ENCODE measurements at regions not wholly inside any gene's neighbourhood (a gene's known extent, or its start where the extent isn't known, plus 50 kb on each side); places are given as distances from the start of the nearest gene placed in this dataset.

GRCh38 chr19:31515931-31516330 is 166.7 kb upstream of the TSHZ3 start:
- Histone ChIP-seq H3K27ac (replicated peaks; ENCODE audit: low read length) (no peak overlapping the region), H3K79me1 (ENCODE audit: low read depth, low read length) (no peaks in the 10 kb centered on the region)

GRCh38 chr19:31516756-31517155 is 167.5 kb upstream of the TSHZ3 start:
- Histone ChIP-seq H4K91ac (ENCODE audit: low read depth, low read length, poor library complexity) (no peak overlapping the region), H3K27me3 (ENCODE audit: control insufficient read depth in 3 of 3, insufficient read depth in 3 of 3, low read depth in 1 of 3, low read length in 3 of 3) (no peaks in the 10 kb centered on the region), H3K14ac (ENCODE audit: low read length) (no peak overlapping the region), H2BK12ac (ENCODE audit: low read length) (no peak overlapping the region), H4K8ac (ENCODE audit: low read depth, low read length) (no peak overlapping the region), H3K36me3 (replicated peaks in 1 of 2; ENCODE audit: control insufficient read depth in 2 of 2, insufficient read depth in 2 of 2, low read length in 2 of 2) (no peaks in the 10 kb centered on the region), H3K9me3 (replicated peaks in 1 of 2; ENCODE audit: control insufficient read depth in 2 of 2, insufficient read depth in 1 of 2, low read depth in 1 of 2, low read length in 2 of 2) (no peaks in the 10 kb centered on the region), H2AK5ac (ENCODE audit: low read depth, low read length) (no peak overlapping the region), H3K4me2 (ENCODE audit: insufficient read depth, low read length, poor library complexity, severe bottlenecking) (no peak overlapping the region), H3K27ac (replicated peaks; ENCODE audit: low read length) (no peak overlapping the region), H3K79me1 (ENCODE audit: low read depth, low read length) (no peaks in the 10 kb centered on the region), H2BK5ac (ENCODE audit: low read length) (no peak overlapping the region), H3K4ac (ENCODE audit: low read length) (no peak overlapping the region), H3K23ac (ENCODE audit: low read depth, low read length, poor library complexity) (no peak overlapping the region), H3K18ac (ENCODE audit: low read length) (no peak overlapping the region), H2BK120ac (ENCODE audit: low read depth, low read length) (no peak overlapping the region), H3K9ac (ENCODE audit: low read depth, low read length, poor library complexity) (no peak overlapping the region), H2AFZ (ENCODE audit: low read length) (no peak overlapping the region), H3K4me1 (ENCODE audit: control insufficient read depth in 2 of 2, insufficient read depth in 1 of 2, low read depth in 1 of 2, low read length in 2 of 2) (no peaks in the 10 kb centered on the region), H2BK15ac (ENCODE audit: low read length) (no peak overlapping the region), H3K4me3 (ENCODE audit: low read length in 2 of 2) (no peak overlapping the region)
- DNase-seq (ENCODE audit: low spot score): no peak
- no CpG with 5 or more reads among the region's 9 CpGs for WGBS, 2 donors (ENCODE audit: extremely low coverage in 2 of 2, insufficient read length in 2 of 2, insufficient replicate concordance in 1 of 2)

More at GRCh38 chr19:31515931-31516330, 166.7 kb upstream of the TSHZ3 start:
- H3K9me3 ChIP-seq (replicated peaks in 1 of 2; ENCODE audit: control insufficient read depth in 2 of 2, insufficient read depth in 1 of 2, low read depth in 1 of 2, low read length in 2 of 2): no peaks in the 10 kb centered on the region
- H2BK120ac ChIP-seq (ENCODE audit: low read depth, low read length): no peak overlapping the region
- no peaks in the 10 kb centered on the region for H3K4me1 ChIP-seq (ENCODE audit: control insufficient read depth in 2 of 2, insufficient read depth in 1 of 2, low read depth in 1 of 2, low read length in 2 of 2)
- no peak overlapping the region for H4K91ac ChIP-seq (ENCODE audit: low read depth, low read length, poor library complexity)
- no peak for DNase-seq (ENCODE audit: low spot score)
- H3K4me2 ChIP-seq (ENCODE audit: insufficient read depth, low read length, poor library complexity, severe bottlenecking): no peak overlapping the region
- no peak overlapping the region for H2AFZ ChIP-seq (ENCODE audit: low read length)
- no peak overlapping the region for H3K4me3 ChIP-seq (ENCODE audit: low read length in 2 of 2)
- H3K23ac ChIP-seq (ENCODE audit: low read depth, low read length, poor library complexity): no peak overlapping the region
- H4K8ac ChIP-seq (ENCODE audit: low read depth, low read length): no peak overlapping the region
- H3K14ac ChIP-seq (ENCODE audit: low read length): no peak overlapping the region
- no peak overlapping the region for H2BK15ac ChIP-seq (ENCODE audit: low read length)
- no peaks in the 10 kb centered on the region for H3K36me3 ChIP-seq (replicated peaks in 1 of 2; ENCODE audit: control insufficient read depth in 2 of 2, insufficient read depth in 2 of 2, low read length in 2 of 2)
- no peak overlapping the region for H3K4ac ChIP-seq (ENCODE audit: low read length)
- no CpG with 5 or more reads among the region's 18 CpGs for WGBS, 2 donors (ENCODE audit: extremely low coverage in 2 of 2, insufficient read length in 2 of 2, insufficient replicate concordance in 1 of 2)
- no peak overlapping the region for H2BK12ac ChIP-seq (ENCODE audit: low read length)
- H3K9ac ChIP-seq (ENCODE audit: low read depth, low read length, poor library complexity): no peak overlapping the region
- no peaks in the 10 kb centered on the region for H3K27me3 ChIP-seq (ENCODE audit: control insufficient read depth in 3 of 3, insufficient read depth in 3 of 3, low read depth in 1 of 3, low read length in 3 of 3)
- no peak overlapping the region for H2AK5ac ChIP-seq (ENCODE audit: low read depth, low read length)
- no peak overlapping the region for H3K18ac ChIP-seq (ENCODE audit: low read length)
- no peak overlapping the region for H2BK5ac ChIP-seq (ENCODE audit: low read length)

- no peak overlapping the region for H2BK120ac ChIP-seq (ENCODE audit: low read depth, low read length)
- no peak for DNase-seq (ENCODE audit: low spot score)
- H3K18ac ChIP-seq (ENCODE audit: low read length): no peak overlapping the region
- H2AFZ ChIP-seq (ENCODE audit: low read length): no peak overlapping the region
- H3K27ac ChIP-seq (replicated peaks; ENCODE audit: low read length): no peak overlapping the region
- H2AK5ac ChIP-seq (ENCODE audit: low read depth, low read length): no peak overlapping the region
- H3K4me3 ChIP-seq (ENCODE audit: low read length in 2 of 2): no peak overlapping the region
- H3K9me3 ChIP-seq (replicated peaks in 1 of 2; ENCODE audit: control insufficient read depth in 2 of 2, insufficient read depth in 1 of 2, low read depth in 1 of 2, low read length in 2 of 2): no peaks in the 10 kb centered on the region
- H3K4me2 ChIP-seq (ENCODE audit: insufficient read depth, low read length, poor library complexity, severe bottlenecking): no peak overlapping the region
- no CpG with 5 or more reads among the region's 33 CpGs for WGBS, 2 donors (ENCODE audit: extremely low coverage in 2 of 2, insufficient read length in 2 of 2, insufficient replicate concordance in 1 of 2)
- H3K27me3 ChIP-seq (ENCODE audit: control insufficient read depth in 3 of 3, insufficient read depth in 3 of 3, low read depth in 1 of 3, low read length in 3 of 3): no peaks in the 10 kb centered on the region
- H3K9ac ChIP-seq (ENCODE audit: low read depth, low read length, poor library complexity): no peak overlapping the region
- no peaks in the 10 kb centered on the region for H3K79me1 ChIP-seq (ENCODE audit: low read depth, low read length)
- H3K23ac ChIP-seq (ENCODE audit: low read depth, low read length, poor library complexity): no peak overlapping the region
- H2BK5ac ChIP-seq (ENCODE audit: low read length): no peak overlapping the region
- no peak overlapping the region for H3K4ac ChIP-seq (ENCODE audit: low read length)
- no peak overlapping the region for H2BK12ac ChIP-seq (ENCODE audit: low read length)
- no peaks in the 10 kb centered on the region for H3K36me3 ChIP-seq (replicated peaks in 1 of 2; ENCODE audit: control insufficient read depth in 2 of 2, insufficient read depth in 2 of 2, low read length in 2 of 2)
- no peak overlapping the region for H4K8ac ChIP-seq (ENCODE audit: low read depth, low read length)
- no peak overlapping the region for H3K14ac ChIP-seq (ENCODE audit: low read length)
- H4K91ac ChIP-seq (ENCODE audit: low read depth, low read length, poor library complexity): no peak overlapping the region
- H3K4me1 ChIP-seq (ENCODE audit: control insufficient read depth in 2 of 2, insufficient read depth in 1 of 2, low read depth in 1 of 2, low read length in 2 of 2): no peaks in the 10 kb centered on the region
- H2BK15ac ChIP-seq (ENCODE audit: low read length): no peak overlapping the region
Observed at GRCh38 chr19:31517224-31518180, 168.3 kb upstream of the TSHZ3 start.

GRCh38 chr19:31518216-31519020 is 169.2 kb upstream of the TSHZ3 start:
- H3K4me2 ChIP-seq (ENCODE audit: insufficient read depth, low read length, poor library complexity, severe bottlenecking): no peak overlapping the region
- no peak overlapping the region for H3K9ac ChIP-seq (ENCODE audit: low read depth, low read length, poor library complexity)
- H2AK5ac ChIP-seq (ENCODE audit: low read depth, low read length): no peak overlapping the region
- H2BK15ac ChIP-seq (ENCODE audit: low read length): no peak overlapping the region
- no peaks in the 10 kb centered on the region for H3K27me3 ChIP-seq (ENCODE audit: control insufficient read depth in 3 of 3, insufficient read depth in 3 of 3, low read depth in 1 of 3, low read length in 3 of 3)
- no peak overlapping the region for H3K18ac ChIP-seq (ENCODE audit: low read length)
- no peak overlapping the region for H3K23ac ChIP-seq (ENCODE audit: low read depth, low read length, poor library complexity)
- DNase-seq (ENCODE audit: low spot score): no peak
- no peaks in the 10 kb centered on the region for H3K4me1 ChIP-seq (ENCODE audit: control insufficient read depth in 2 of 2, insufficient read depth in 1 of 2, low read depth in 1 of 2, low read length in 2 of 2)
- no peaks in the 10 kb centered on the region for H3K9me3 ChIP-seq (replicated peaks in 1 of 2; ENCODE audit: control insufficient read depth in 2 of 2, insufficient read depth in 1 of 2, low read depth in 1 of 2, low read length in 2 of 2)
- H2BK120ac ChIP-seq (ENCODE audit: low read depth, low read length): no peak overlapping the region
- no peak overlapping the region for H2BK12ac ChIP-seq (ENCODE audit: low read length)
- H4K8ac ChIP-seq (ENCODE audit: low read depth, low read length): no peak overlapping the region
- no peak overlapping the region for H3K4ac ChIP-seq (ENCODE audit: low read length)
- H2AFZ ChIP-seq (ENCODE audit: low read length): no peak overlapping the region
- no peak overlapping the region for H3K14ac ChIP-seq (ENCODE audit: low read length)
- no peak overlapping the region for H2BK5ac ChIP-seq (ENCODE audit: low read length)
- WGBS, 2 donors (ENCODE audit: extremely low coverage in 2 of 2, insufficient read length in 2 of 2, insufficient replicate concordance in 1 of 2): no CpG with 5 or more reads among the region's 13 CpGs
- no peak overlapping the region for H4K91ac ChIP-seq (ENCODE audit: low read depth, low read length, poor library complexity)
- no peak overlapping the region for H3K27ac ChIP-seq (replicated peaks; ENCODE audit: low read length)
- no peak overlapping the region for H3K4me3 ChIP-seq (ENCODE audit: low read length in 2 of 2)
- no peaks in the 10 kb centered on the region for H3K36me3 ChIP-seq (replicated peaks in 1 of 2; ENCODE audit: control insufficient read depth in 2 of 2, insufficient read depth in 2 of 2, low read length in 2 of 2)
- no peaks in the 10 kb centered on the region for H3K79me1 ChIP-seq (ENCODE audit: low read depth, low read length)

All from neuronal stem cell (in vitro differentiated cells).